HS-27A (cell line): ENCODE measurements at regions not wholly inside any gene's neighbourhood (a gene's known extent, or its start where the extent isn't known, plus 50 kb on each side); places are given as distances from the start of the nearest gene placed in this dataset.

Experiments used
- DNase-seq: peaks from one replicate; pipeline ENCODE4 v3.0.0-alpha.2; 2012; ENCODE audit warnings: low read depth, missing footprints

DNA sequence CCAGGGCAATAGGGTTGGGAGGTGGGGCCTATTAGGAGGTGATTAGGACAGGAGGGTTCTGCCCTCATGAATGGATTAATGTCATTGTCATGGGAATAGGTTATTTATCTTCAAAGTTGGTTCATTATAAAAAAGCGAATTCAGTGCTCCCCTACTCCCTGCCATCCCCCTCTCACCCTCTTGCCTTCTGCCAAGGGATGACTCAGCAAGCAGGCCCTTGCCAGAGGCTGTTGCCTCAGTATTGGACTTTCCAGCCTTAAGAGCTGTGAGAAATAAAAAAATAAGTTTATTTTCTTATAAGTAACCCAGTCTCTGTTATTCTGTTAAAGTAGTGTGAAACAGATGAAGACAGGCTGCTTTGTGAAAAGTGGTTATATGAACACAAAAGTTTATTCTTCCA, 381.1 kb upstream of the ZFP64 start:
- DNase-seq: no peak

DNA sequence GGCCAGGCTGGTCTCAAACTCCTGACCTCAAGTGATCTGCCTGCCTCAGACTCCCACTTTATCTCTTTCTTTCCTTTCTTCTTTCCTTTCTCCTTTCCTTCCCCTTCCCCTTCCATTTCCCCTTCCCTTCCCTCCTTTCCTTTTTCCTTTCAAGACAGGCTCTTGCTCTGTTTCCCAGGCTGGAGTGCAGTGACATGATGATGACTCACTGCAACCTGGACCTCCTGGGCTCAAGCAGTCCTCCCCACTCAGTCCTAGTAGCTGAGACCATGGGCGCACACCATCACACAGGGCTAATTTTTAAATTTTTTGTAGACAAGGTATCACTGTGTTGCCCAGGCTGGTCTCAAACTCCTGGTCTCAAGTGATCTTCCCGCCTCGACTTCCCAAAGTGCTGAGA, 377.6 kb upstream of the ZFP64 start:
- no peak for DNase-seq

DNA sequence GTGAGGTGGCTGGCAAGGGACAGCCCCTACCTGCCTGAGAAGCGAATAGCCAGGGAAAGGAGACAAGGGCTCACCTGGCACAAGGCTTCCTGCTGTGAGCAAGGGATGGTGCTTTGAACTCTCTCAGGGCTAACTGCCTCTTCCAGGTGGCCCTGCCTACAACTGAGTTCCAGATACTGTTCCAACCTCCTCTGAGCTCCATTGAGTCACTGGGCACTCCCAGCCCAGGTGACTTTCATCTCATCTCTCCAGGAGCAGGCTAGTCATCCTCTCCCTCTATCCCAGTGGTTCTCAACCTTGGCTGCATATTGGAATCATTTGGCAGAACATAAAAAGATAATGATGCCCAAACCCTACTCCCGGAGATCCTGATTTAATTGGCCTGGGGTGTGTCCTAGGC, 374.0 kb upstream of the ZFP64 start:
- DNase-seq: no peak

DNA sequence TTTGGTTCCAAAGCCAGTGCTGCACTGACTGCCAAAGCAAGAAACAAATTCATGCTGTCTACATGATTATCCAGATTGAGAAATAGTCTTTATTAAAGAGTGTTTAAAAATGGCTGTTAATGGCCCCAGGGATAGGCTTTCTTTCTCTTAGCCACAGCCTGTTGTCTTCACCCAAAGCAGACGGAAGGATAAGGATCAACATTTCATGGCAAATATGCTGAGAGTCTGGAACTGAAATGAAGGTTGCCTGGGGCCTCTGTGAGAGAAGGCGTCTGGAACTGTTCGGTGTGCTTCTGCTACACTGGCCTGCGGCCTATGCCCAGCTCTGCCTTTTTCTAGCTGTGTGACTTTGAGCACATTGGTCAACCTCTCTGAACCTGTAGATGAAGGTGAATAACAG, 373.0 kb upstream of the ZFP64 start:
- DNase-seq: no peak

DNA sequence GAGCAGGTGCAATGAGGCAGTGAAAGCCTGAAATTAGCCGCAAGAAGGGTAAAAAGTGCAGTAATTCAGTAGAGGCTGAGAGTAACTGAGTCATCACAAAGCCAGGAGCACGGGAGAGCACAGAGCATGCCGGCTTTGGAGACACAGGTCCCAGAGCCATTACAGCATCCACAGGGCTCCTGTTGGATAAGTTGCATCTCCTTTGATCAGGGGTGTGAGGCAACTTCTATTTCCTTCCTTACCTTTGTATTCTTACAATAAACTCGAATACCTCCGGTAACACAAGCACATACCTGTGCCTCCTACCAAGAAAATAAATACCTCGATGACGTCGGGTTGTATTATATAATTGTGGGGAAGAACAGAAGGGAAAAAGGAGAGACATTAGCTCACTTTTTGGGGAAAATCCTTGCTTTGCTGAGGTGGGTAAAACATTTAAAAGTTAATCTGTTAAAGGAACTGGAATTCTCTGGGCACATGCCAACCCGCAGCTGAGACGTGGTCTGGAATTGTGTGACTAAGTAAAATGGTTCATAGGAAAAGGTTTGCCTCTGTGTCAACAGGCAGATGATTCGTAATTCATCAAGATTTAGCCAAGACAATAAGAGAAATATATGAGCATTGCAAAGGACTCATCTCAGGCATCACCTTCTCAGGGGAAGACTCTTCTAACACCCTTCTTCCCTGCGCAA, 360.7 kb upstream of the ZFP64 start:
- peak; percentile 34 for DNase-seq

DNA sequence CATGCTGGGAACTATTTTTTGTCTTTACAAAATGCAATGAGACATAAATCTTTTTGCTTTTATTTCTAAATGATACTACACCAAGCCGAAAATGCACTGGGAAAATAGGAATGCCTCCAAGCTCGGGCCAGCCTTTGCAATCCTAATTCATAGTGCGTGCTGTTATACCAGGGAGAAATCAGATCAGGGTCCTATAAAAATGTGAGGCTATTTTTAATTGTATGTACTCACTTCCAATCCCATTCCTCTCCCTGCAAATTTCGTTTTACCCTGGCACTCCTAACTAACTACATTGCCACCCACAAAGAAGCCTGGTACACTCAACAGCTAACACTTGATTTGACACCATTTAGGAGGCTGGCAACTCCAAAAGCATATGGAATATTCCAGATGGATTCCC, 350.6 kb upstream of the ZFP64 start:
- no peak for DNase-seq

DNA sequence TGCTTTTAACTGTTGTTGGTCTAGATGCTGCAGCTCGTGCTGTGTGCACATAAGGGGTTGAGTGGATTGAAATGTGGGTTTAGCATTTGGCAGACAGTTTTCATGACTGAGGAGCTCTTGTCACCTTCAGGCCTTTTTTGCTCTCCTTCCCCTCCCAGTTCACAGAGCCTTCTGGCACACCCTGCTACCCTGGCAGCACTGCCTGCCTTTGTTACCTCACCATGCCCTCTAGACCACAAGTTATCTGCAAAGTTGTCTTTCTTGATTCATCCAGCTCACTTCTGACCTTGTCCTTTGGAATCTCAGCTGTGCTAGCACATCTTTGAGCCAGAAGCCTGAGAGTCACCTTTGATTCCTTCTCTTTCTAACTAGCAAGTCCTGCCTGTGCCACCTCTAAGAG, 348.9 kb upstream of the ZFP64 start:
- DNase-seq: no peak

DNA sequence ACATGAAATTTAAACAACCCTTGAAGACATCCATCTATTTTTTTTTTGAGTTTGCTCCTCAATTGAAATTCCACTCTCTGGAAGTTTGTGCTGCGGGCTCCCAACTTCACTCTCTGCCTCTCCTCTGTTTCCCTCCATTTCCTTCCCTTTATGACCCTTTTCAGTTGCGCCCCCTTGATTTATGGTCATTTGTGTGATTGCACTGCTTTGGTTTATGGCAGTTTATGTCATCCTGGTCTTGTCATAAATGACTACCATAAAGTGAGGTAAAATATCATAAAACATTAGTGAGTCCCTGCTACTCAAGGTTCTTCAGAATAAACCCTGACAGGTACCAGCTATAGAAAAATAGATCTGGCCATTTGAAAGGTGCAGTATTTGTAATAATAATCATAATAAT, 348.3 kb upstream of the ZFP64 start:
- no peak for DNase-seq

DNA sequence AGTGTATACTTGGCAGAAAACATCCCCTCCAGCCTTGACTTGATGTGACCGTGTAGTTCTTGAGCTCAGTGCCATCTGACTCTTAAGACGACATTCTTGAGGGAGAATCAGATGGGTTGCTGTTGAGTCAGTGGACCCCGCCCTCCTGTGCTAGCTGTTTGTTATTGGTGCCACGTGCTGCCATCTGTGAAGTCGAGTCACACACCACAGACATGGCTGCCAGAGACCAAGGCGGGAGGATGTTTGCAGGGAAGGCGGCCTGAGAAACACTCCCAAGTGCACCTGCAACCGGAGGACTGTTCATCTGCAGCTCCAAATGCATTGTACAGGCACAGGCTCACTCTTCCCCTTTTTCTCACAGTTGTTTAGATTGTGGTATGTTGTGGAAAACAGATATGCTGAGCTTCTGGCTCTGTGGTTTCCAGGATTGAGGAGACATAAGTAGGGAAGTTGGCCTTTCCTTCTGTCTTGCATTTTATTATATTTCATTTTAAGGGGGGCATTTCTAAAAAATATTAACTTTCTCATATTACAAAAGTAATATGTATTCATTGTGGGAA, 345.3 kb upstream of the ZFP64 start:
- DNase-seq: no peak

DNA sequence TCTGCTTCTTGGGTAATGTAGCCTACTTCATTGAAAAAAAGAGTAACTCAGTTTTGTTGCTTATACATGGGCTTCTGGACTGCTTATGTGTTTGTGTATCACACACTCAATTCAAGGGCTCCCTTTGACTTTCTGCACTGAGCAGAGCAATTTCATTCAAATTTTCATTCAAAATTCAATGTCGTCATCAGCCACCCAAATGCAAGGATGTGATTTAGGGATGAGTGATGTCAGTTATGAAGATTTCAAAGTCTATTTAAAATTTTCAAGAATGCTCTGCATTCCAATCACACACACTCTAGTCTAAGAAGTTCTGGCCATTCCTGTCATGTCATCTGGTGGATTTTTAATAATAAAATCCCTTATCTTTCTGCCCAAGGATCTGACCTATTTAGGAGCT, 344.5 kb upstream of the ZFP64 start:
- DNase-seq: no peak

DNA sequence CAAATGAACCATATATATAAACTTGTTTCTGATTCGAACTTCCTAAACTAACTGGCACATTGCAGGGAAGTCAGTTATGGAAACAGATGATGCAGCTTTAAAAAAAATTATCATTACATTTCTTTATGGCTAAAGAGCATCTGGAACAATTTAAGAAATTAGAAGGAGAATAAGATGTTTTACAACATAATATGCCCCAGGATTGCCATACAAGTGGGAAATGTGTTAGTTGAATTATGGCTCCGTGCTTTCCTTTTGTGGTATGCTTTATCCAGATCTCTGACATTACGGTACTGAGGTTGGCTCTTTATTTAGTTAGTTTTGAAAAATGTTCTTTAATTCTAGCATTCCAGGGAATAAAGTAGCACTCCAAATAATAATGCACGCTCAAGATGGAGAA, 343.0 kb upstream of the ZFP64 start:
- DNase-seq: no peak

DNA sequence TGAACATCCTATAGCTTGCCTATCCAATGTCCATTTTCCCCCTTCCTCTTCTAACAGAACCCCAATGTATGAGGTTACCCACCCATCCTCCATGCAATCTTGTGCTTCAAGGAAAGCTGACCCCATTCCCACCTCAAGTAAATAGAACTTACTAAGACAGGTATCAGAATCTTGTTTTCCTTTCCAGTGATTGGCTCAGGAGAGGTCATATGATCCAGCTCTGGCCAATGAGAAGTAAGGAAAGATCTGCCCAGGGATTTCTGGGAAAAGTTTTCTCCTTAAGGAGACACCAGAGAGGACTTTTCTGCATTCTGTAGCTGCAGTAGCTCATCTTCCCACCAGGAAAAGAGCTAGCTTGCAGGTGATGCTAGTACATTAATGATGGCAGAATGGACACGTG, 341.8 kb upstream of the ZFP64 start:
- DNase-seq: no peak

DNA sequence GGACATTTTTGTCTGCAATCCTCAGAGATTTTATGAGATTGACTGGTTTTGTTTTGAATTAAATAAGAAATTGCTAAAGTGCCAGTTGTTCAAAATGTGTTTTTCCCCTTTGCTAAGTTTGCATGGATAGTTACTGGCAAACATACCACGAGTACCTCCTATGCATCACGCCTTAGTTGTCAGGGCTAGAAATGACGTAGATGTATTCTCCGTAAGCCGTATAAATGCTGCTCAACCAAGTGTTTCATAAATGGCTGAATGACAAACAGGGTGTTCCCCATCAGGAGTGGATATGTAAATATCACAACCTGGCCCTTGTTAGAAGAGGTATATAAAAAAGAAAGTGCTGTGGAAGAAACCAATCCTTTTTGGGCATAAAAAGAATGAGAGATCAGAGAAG, 341.1 kb upstream of the ZFP64 start:
- no peak for DNase-seq

DNA sequence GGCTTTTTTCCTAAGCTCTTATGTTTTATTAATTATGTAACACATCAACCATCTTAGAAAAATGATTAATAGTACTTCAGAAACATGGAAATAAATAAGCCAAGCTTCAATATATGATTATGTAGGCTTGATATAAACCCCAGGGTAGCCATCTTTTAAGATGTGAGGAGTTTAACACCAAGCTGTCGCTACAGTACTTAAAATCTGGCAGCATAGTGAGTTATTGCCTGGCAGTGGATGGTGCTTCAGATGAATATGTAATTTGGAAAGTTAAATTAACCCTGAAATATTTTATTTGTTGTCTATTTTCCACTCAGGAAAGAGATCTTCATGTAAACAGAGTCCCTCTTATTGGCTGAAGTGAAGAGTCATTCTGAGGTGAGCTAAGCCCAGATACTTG, 339.0 kb upstream of the ZFP64 start:
- DNase-seq: no peak

DNA sequence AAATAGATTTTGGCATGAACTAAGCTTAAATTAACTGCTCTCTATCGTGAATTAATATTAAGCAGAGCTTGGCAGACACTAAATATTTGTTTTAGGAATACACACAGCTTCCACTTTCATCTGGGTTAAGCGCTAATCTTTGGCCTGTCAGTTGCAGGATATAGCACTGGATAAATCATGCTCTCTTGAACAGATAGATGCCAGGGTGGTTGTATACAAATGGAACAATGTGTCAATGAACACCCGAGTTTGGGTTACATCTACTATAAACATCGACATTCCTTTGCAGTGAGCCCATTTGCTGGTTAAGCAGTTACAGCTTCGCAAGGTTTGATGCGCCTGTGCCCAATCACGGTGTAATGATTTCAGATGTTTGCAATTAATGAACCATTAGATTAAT, 338.2 kb upstream of the ZFP64 start:
- no peak for DNase-seq

DNA sequence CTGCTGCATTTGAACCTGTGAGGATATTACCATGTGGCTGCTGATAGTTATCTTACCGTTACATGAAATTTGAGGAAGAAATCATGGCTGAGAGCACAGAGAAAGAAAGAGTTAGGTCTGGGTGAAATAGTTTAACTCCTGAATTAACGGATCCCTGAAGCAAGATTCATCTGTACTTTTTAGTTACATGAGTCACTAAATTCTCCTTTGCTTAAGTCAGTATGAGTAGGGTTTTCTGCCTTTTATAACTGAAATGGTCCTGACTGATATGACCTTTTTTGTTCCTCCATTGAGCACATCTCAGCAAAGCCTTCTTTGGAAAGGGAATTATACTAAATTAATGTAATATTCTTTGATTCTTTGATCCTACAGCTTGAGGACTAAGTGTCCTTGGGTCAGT, 333.3 kb upstream of the ZFP64 start:
- DNase-seq: no peak

DNA sequence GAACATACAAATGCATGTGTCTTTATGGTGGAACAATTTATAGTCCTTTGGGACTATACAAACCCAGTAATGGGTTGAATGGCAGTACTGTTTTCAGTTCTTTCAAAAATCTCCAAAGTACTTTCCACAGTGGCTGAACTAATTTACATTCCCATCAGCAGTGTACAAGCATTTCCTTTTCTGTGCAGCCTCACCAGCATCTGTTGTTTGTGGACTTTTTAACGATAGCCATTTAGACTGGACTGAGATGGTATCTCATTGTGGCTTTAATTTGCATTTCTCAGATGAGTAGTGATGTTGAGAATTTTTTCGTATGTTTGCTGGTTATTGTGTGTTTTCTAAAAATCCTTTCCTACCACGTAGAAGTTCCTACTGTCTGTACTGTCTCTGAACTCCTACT, 327.2 kb upstream of the ZFP64 start:
- no peak for DNase-seq

DNA sequence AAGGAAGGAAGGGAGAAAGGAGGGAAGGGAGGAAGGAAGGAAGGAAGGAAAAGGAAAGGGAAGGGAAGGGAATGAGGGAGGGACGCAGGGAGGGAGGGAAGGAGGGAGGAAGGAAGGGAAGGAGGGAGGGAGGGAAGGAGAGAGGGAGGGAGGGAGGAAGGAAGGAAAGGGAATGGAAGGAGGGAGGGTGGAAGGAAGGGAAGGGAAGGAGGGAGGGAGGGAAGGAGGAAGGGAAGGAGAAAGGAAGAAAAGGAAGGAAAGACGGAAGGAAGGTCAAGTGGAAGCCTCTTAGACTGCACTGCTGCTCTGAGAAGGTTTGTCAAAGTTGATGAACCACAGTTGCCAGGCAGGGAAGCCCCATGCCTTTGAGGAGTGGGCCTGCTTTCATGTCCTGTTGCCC, 324.3 kb upstream of the ZFP64 start:
- DNase-seq: no peak

DNA sequence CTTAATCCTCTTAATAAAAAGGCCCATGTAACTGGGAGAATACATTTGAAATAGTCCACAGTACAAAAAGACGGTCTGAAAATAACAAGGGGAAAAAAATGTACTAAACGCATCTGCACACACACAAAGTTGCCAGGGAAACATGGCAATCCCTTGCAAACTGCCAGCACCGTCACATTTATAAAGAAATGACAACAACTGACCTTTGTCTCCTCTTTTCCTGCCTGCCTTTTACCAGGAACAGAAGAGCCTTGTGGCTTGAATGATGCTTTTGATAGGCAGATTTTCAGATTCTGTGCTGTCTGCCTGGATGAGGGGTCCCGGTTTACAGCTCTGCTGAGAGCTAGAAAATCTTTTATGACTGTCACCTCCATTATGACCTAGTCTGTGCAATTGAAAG, 308.6 kb upstream of the ZFP64 start:
- no peak for DNase-seq

DNA sequence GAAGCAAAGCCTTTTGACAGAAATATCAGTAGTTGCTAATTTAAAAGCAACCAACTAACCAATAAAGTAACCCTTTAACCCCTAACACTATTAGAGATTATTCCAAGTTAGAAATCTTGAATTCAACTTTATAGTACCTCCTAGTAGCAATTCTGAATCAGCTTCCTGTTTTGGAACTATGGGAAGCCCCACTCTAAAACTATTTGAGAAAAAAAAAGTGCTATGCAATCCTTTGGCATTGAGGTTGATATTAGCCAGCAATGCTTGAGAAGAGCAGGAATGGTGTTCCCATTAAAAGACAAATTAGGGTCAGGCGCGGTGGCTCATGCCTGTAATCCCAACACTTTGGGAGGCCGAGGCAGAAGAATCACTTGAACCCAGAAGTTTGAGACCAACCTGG, 306.2 kb upstream of the ZFP64 start:
- no peak for DNase-seq

DNA sequence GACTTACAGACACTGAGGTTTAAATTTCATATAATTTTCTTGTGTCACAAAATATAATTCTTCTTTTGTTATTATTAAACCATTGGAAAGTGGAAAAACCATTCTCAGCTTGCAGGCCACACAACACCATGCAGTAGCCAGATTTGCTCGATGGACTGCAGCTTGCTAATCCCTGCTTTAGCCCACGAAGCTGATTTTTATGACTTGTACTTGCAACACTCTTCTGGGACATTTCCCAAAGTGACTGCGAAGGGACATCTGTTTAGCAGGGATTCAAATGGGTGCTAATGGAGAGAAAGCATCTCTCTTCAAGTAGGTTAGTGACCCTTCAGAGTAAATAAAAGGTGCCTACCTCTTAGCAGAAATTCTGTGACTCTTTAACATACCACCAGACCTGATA, 304.6 kb upstream of the ZFP64 start:
- no peak for DNase-seq

DNA sequence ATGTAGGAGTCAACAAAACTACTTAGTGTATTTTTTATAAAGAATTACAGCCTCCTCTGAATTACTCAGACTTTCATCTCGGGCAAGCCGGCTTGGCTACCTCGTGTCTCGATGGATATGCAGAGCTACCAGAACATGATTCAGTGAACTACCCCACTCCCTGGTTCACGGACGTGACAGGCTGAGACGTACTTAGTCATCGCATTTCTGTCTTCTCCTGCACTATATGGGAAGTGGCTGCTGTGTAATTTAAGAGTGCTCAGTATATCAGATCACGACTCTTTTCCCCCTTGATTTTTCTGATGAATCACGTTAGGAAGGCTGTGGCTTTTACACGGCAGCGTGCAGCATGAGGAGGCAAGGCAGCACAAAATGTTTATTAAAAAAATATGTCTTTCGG, 302.7 kb upstream of the ZFP64 start:
- DNase-seq: peak; percentile 75

DNA sequence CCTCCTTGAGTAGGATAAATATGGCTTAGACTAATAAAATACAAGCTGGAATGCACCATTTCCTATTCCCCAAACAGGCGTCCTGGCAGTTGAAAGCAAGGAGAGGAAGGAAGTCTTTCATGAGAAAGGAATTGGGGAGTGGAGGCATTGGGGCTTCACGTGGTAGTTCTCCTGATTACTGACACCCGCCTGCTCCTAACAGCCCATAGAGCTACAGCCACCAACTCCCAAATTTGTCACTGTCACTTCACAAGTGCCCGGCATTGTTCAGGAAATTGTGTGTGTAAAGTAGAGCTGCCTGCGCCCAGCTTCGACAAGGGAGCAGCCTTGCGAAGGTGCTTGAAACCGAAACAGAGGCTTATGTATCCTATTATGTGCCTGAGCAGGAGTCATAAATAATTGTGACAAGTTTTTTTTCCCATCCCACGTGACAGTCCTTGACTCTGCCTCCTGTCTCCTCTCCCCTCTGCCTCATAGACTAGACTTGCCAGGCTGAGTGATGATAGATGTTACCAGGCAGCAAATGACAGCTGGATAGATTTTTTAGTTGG, 301.7 kb upstream of the ZFP64 start:
- DNase-seq: no peak

DNA sequence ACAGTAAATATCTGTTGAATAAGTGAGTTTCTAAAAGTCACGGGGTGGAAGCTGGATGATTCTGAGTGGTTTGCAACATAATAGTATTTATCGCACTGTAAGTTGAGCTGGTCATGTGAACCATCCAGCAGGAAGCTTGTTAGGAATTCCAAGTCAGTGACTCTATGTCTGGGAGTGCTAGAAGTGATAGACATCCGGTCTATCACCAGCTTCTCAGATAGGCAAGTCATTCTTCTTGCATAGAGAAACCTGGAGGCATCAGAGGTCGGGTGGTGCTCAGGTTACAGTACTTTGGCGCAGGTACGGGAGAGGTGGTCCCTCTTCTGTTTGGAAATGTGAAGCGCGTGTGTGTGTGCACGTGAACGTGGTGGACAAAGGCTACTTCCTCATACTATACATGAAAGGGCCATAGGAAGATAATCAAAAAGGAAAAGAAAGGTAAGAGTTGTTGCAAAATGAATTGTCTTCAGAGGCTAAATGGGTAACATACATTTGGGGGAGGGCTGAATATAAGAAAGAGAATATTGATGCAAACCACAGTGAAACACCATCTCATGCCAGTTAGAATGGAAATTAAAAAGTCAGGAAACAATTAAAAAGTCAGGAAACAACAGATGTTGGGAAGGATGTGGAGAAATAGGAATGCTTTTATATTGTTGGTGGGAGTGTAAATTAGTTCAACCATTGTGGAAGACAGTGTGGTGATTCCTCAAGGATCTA, 299.3 kb upstream of the ZFP64 start:
- peak; percentile 63 for DNase-seq
